Effector CD8-positive, alpha-beta T cell (primary cell): ENCODE measurements at regions not wholly inside any gene's neighbourhood (a gene's known extent, or its start where the extent isn't known, plus 50 kb on each side); places are given as distances from the start of the nearest gene placed in this dataset.

ENCODE experiments used
- DNase-seq: peaks from one replicate; lab custom pipeline; 2025; lab: John Stamatoyannopoulos, UW

DNA sequence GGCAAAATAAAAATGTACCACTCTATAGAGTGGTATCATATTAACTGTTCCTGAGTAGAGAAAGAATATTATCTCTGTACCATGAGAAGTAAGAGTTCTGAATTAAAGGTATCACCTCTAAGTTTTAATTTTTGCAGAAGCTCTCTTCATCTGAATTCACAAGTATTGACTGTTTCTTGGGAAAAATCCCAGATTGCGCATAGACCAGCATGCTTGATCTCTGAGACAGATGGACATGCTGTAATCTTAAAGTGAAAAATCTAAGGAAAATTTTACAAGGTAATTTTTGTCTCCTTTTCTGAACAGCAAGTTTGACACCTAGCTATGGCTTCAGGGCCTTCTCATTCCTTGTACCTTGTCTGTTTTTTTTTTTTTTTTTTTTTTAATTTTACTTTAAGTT is 1050.7 kb upstream of the RBFOX1 start:
- DNase-seq = no peak

DNA sequence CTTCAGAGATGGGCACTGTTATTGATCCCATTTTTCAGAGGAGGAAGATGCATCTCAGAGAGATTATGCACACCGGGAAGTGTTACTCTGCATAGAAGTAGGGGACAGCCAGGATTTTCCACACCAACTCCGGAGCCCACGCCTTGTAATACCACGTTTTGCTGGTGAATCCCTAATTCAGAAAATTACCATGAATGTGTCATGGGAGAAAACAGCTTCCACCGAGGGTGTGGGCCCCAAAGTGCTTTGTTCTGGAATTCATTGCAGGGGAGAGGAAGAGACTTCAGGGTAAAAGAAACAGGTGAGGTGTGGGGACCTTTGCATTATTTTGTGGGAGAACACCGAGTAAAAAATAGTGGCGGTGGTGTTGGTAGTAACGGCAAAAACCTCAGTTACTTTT is 1051.4 kb upstream of the RBFOX1 start:
- no peak for DNase-seq

DNA sequence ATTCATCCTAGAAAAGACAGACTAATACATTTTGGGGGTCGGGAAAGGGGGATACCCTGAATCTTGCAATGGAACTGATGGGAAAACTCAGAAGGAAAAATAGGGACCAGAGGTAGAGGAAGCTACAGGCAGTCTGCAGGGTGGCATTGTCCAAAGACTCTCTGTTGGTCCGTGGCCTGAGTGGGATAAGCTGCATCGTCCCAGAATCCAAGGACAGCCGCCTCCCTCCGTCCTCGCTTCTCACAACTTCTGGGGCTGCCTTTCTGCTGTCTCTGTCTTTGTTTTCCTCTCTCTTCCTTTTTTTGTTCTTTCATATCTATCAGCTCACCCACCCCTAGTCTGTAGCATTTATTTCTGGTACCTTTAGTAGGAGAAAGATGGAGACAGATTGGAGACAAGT is 1052.6 kb upstream of the RBFOX1 start:
- DNase-seq = no peak

DNA sequence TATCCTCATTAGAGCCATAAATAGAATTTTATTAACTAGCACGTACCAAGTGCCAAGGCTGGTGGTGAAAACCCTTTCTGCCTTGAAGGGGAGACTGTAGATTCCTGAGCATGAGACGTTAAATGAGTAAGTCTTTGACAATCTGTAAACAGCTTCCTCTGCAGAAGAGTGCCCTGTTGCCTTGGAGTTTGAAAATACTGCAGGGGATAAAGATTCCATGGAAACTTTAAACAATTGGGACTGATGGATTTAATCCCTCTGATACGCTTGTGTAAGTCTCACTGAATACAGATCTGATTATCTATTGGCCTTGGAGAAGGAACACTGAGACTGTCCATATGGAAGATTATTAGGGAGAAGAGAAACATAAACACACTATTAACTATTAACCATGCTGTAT is 1053.4 kb upstream of the RBFOX1 start:
- DNase-seq = no peak

DNA sequence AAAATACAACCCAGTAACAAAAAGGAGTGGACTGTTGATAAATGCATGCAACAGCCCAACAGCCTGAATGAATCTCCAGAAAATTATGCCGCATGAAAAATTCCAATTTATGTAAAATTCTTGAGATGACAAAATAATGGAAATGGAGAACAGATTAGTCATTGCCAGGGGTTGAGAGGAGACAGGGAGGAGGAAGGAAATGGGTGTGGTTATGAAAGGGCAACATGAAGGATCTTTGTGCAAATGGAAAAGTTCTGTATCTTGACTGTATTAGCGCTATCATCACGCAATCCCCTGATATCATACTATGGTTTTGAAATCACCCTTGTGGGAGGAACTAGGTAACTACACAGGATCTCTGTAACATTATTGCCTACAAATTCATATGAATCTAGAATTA is 1058.3 kb upstream of the RBFOX1 start:
- no peak for DNase-seq

DNA sequence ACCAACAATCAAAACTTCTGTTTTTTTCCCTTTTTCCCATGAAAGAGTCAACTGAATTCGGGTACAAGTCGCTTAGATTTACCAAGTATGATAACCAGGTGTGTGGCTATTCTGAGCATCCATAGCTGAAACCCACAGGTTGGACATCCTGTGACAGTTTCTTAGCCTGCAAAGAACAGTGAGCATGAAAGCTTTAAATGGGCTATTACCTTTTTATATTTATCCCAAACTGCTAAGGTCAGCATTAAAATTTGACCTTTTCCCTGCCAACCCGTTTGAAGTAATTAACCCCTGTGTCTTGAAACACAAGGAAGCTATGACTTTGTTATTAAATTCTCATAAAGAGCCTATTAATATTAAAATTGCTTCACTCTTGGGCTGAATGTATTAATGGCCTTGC is 1065.0 kb upstream of the RBFOX1 start:
- DNase-seq = no peak

DNA sequence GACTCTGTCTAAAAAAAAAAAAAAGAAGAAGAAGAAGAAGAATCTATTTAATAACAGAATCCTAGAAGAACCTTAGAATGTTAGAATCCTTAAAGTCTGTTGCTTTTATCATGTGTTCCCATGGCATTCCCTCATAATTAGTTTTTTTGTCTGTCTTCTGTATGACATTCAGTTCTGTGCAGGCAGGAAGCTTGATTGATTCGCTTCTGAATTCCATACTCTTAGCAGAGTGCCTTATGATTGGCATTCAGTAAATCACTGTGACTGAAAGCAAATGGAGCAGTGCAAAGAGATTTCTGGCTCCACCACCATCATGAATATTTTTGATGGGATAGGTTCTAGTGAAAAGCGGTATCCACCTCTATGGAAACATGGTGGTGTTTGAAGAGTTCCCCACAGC is 1065.9 kb upstream of the RBFOX1 start:
- DNase-seq = no peak

DNA sequence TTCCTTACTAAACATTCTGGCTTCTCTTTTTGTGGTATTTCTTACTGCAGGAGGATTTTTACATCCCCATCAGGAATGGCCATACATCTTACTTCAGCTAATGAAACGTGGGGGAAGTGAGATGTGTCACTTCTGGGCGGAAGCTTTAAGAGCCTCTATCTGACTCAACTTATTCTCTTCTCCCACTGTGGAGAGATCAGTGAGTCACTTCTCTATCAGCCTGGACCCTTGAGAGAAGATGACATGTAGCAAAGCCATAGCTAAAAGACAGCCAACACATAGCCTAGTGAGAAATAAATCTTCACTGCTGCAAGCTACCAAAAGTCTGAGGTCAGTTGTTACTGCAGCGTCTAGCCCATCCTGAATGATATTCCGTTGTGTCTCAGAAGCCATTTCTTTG is 1066.7 kb upstream of the RBFOX1 start:
- no peak for DNase-seq

DNA sequence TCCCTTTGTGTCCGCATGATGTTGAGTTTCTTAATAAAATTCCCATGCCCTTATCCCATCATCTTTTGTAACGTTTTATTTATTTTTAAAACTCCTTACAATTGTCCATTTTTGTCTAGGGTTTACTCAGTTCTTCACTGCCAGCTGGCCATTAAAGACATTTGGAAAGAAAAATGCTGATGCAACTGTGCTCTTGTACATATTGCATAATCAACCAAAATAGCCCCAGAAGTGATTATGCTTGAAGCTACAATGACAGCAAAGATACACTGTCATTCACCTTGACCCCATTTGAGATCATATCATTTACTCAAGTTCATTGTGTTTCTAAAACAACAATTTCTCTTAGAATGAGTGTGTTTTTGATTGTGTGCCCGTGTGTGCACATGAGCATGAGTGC is 1074.6 kb upstream of the RBFOX1 start:
- no peak for DNase-seq

DNA sequence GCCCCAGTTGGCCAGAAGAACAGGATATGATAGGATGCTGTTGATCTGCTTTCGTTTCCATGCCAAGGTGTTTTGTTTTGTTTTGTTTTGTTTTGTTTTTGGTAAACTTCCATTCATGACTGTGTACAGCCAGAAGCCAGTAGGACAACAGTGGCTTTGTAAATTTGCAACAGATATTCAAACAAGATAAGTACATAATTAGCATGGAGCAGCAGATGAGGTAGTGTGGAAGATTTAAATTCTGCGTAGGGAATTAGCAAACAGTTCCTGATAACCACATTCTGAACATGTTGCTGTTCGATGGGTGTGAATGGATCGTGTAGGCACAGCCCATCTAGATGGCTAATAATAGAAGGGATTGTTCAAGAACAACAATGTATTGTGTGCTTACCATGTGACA is 1080.1 kb upstream of the RBFOX1 start:
- no peak for DNase-seq

DNA sequence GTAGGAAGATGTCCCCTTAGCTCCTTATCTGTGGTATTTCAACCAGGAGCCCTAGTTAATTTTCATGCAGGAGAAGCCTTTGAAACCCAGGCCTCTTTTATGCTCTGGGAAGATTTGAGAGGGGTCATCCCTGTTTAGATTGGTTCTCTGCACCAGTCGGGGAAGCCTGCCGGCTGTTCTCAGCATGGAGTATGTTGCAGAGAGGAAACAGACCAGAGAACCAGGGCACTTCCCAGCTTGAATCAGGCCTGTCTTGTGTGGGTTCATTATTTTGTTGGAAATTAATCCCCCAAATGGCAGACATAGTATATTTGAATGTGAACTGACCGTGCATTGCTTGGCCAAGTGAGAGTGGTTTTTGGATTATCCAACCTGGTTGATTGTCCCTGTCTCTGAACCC is 1082.1 kb upstream of the RBFOX1 start:
- no peak for DNase-seq

DNA sequence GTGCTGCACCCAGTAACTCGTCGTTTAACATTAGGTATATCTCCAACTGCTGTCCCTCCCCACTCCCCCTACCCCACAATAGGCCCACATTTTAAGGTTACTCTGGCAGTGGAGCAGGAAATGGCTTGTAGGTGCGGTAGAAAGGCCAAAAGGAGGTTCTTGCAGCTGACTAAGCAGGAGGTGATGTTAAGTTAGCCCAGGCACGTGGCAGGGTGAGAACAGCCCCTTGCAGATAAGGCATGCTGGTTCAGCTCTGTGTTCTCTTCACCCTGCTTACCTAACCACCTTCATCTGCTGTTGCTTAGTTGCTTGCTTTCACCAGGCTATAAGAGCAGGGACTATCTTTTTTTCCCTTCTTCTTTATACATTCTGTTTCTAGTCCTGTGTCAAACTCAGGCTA is 1082.8 kb upstream of the RBFOX1 start:
- DNase-seq = no peak

DNA sequence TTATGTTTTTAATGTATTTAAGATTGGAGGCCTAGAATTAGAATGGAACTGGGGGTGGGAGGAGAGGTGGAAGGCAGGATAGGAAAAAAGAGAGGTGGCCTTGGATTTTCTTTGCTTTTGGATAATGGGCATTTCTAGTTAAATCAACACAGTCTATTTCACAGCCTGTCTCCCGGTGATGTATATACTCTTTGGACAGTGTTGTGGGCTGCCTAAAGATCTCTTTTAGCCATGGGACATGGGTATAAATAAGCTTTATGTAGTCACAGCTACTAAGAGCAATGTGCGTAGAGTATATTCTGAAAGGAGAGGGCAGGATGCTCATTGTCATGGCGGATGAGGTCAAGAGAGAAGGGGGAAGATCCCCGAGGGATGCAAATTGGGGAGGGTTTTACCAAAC is 1084.4 kb upstream of the RBFOX1 start:
- DNase-seq = no peak

DNA sequence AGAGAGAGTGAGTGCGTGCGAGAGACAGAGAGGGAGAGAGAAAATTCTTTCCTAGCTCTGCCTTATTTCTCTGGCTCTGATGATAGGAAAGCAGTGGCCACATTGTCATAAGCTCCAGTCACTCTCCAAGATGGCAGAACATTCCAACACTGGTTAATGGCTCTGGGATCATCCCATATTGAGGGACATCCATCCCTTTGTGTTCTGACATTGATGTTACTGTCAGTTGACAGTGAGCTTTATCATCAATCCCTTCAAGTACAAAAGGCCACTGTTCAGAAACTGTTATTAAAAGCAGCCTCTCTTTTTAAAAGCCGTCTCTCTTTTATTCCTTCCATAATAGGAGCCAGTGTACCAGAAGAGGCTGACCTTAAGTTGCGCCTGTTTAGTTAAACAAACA is 1084.9 kb upstream of the RBFOX1 start:
- no peak for DNase-seq

DNA sequence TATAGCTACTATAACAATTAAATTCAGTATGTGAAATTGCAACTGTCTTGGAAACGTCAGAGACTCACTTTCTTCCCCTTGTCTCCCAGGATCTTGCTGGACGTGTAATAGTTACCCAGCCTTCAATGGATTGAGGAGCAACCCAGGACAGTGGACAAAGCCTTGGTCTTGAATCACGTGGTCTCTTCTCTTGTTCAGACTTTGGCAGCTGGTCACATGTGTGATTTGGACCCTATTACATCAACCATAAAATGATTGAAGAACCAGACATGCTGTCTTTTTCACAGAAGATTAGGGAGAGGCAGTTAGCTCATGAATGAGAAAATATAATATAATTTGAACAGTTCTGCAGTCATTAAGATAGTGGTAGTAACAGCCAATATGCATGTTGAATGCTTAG is 1085.5 kb upstream of the RBFOX1 start:
- DNase-seq = no peak

DNA sequence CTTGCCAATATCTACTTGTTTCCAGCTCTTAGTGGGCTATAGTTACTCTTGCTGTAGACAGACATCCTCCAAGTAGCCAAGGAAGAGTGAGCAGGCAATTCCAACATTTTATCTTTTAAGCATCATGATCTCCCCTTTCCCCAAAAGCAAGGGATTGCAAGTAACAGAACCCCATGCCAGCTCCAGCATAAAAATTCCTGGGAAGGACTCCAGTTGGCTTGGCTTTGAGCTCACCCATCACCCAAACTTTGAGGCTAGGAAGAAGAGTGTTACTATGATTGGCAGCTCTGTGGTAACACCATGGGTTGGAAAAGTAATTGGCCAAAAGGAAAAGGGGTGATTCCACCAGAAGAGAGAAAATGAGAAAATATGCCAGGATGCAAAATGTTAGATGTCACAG is 1086.4 kb upstream of the RBFOX1 start:
- no peak for DNase-seq

DNA sequence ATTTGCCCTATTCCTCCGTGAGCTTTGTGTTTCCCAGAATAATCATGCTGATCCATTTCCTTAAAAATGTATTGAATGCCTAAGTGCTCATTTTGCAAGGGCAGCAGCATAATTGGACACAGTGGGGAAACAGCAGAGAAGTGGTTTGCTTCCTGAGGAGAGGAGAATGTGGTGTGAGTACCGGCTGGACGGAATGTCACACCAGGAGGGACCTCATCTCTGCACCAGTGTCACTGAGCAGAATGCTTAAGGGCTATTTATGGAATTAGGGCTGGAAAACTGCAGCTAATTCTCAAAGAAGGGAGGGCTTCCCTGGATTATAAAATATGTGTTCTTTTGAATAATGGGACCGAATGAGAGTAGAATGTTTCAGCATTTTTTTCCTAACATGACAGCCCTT is 1100.6 kb upstream of the RBFOX1 start:
- DNase-seq = no peak

DNA sequence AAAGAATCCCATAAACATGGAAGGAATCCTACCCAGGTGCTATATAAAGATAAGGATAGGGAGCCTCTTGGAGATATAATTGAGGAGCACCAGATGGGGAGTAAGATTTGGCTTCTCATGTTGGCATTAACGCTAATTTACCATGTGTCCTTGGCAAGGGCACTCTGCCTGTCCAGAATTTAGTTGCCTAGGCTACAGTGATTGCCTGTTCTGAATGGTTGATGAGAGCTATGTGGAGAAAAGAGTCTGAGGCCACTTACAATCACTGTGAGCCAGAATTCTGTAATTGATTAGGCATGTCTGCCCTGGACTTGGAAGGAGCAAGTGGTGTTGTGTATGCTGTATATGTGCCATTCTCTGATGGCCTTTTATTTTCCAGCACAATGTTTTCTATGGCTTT is 1101.2 kb upstream of the RBFOX1 start:
- DNase-seq = no peak

DNA sequence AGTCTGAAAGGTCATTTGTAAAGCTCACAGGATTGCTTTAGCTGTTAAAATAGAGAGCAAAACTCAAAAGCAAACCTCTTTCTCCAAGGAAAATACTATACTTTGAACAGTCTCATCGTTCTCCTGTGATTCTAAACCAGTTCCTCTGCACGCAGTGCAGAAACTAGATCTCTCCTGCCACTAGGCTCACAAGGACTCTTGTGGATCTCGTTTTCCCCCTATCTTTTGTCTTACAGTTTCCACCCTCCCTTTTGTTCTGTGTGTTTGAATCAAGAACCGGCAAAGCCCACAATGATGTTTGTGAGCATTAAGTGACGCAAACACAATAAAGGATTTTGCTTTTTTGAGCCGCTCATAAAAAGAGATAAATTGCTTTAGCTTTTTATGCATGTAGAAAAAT is 1103.5 kb upstream of the RBFOX1 start:
- no peak for DNase-seq

DNA sequence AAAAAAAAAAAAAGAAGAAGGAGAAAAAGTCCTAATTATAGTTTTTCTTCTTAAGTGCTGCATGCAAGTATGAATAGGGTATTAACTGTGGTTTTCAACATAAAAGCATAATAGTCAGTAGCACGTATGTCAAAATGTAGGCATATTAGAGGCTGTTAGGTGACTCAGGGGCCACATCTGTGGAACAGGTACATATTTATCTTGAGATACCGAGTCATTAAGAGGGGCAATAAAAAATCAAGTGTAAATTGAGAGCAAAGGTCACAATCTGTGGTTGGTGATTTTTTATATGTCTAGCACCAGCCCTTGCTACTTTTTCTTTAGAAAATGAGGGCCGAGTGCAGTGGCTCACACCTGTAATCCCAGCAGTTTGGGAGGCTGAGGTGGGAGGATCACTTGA is 1113.8 kb upstream of the RBFOX1 start:
- no peak for DNase-seq

DNA sequence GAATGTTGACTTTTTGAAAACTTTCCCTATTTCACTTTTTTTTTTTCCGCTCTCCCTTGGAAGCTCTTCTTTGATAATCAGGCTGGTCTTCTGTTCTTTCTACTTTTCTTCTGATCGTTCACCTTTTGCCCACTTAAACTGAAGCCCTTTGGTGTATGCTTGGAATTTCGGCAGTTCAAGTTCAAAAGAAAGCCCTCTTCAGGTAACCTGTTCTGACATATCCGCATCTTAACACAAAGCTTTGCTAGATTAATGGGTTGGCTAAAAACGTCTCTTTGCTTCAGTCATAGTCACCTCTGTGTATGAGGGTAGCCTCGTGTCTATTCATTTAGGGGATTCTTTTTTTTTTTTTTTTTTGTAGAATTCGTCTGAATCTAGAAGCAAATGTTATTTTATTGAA is 1115.8 kb upstream of the RBFOX1 start:
- no peak for DNase-seq

DNA sequence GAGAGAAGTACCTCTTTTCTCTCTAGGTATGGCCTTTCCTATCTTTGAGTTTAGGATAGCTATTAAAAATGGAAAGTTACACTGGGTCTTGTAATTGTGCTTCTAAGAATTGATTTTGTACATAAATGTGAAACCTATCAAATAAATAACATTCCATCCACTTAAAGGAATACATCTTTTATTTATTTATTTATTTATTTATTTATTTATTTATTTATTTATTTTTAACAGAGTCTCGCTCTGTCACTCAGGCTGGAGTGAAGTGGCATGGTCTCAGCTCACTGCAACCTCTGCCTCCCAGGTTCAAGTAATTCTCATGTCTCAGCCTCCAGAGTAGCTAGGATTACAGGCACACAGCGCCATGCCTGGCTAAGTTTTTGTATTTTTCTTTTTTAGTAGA is 1114.0 kb upstream of the EEF2KMT start:
- DNase-seq = no peak

DNA sequence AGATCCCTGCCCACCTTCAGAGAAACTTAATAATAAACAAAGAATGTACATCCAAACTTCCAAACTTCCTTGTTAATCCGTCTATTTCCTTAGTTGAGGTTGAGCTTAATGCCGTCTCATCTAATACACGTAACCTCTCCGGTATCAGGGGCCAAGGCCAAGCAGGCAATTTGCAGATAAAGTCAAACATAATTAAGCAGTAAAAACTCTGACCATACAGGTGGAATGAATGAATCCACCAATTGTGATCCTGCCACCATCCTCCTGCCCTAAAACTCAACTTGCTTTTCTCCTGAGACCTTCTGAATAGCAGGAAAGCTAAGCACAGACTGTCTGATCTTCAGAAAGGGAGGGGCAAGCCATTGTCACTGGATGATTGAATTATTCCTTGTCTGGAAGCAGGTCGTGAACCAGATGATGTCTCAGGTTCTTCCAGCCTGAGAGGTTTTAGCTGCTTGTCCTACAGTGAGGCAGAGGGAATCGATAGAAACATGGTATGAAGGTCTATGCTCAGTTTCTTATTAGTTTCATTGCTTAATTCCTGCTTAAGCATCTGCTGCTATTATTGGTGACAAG is 1111.8 kb upstream of the EEF2KMT start:
- no peak for DNase-seq

DNA sequence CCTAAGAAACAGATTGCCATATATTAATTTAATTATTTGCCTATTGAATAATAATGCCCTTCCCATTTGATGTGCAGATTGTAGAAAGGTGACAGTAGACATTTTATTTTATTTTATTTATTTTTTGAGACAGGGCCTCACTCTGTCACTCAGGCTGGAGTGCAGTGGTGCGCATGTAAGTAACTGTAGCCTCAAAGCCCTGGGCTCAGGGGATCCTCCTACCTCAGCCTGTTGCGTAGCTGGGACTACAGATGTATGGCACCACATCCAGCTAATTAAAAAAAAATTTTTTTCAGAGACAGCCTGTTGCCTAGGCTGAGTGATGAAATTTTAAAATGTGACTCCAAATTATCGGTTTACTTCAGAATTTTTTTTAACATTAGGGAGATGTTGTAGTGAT is 1110.0 kb upstream of the EEF2KMT start:
- no peak for DNase-seq

DNA sequence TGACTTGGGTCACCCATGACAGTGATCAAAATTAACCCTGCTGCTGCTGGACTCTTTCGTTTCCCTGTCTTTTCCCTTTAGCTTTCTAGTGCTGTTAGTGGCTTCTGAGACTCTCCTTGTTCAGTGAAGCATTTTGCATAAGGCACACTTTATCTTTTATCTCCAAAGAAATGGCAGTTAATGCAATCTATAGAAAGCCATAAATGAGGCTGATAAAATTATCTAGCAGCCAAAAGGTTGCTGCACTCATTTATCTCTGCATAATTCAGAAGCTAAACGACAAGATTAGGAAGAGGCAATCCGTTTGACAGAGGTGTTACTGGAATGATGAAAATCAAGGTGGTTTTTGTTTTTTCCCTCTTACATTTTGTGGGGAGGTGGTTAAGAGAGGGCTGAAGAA is 1109.5 kb upstream of the EEF2KMT start:
- DNase-seq = no peak
